Retina (tissue), 1 donor: ENCODE measurements at regions not wholly inside any gene's neighbourhood (a gene's known extent, or its start where the extent isn't known, plus 50 kb on each side); places are given as distances from the start of the nearest gene placed in this dataset.

Experiments used
- DNase-seq: peaks from one replicate; pipeline ENCODE4 v3.0.0-alpha.2; 2016

DNA sequence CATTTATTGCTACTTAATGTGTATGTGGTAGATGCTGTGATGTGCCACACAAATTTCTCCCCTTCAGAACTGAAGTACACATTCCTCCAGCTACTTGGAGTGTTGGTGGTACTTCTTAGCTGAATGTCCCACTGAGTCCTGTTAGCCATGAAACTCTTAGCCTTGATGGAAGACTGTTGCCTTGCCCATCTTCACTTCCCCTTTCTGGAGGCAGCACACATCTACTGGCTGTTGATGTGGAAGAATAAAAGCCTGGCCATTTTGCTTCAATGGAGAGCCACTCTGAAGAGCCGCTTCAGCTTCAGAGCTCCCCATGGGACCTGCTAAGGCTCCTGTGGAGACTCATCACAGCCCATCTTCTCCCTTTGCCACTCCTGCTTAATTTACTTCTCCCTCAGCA, 157.7 kb upstream of the PITX2 start:
- no peak for DNase-seq

DNA sequence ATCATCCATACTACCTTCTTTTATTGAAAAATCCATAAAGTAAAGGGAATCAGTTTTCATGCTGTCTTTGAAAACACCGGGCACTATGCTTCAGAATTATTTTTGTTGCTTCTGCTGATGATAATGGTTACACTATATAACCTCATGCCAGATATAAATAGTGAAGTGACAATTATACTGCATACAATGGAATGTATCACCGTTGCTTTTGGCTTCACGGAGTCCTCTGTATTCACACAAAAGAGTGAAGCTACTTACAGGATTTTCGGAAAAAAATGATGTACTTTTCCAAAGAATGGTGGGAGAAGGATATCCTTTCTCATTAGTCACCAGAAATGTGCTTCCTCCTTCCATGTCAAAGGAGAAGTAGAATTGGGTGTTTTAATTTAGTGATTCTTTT, 159.1 kb upstream of the PITX2 start:
- DNase-seq: no peak

DNA sequence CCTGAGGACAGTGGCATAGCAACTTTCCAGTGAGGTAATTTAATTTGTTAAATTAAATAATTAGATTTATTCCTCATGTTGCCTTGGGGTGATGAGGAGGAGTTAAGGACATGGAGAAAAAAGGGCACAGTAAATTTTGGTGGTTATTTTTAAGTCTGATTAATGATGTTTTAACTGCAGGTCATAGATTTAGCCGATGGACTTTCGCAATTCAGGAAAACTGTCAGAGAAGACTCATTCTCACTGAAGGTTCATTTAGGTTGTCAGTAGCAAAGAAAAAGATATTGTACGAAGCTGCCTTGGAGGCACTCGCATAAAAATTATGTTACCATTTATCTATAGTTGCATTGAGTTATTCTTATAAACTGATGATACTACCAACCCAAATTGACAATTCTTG, 164.2 kb upstream of the PITX2 start:
- DNase-seq: no peak

DNA sequence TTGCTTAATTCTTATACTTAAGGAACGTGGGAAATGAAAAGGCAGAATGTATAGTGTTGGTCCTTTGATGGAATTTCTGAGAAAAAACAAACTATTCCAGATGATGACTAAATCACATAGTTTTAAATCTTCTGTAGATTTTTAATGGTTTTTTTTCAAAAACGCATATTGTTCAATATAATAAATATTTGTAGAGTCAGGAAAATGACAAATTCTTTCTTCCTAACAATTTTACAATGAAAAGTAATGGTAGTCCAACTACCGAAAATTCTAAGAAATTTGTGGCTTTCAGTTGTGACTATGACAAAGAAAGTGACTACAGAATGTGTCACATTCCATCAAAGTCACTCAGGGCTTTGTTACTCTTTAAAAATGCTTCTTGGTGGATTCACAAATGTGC, 164.8 kb upstream of the PITX2 start:
- no peak for DNase-seq

DNA sequence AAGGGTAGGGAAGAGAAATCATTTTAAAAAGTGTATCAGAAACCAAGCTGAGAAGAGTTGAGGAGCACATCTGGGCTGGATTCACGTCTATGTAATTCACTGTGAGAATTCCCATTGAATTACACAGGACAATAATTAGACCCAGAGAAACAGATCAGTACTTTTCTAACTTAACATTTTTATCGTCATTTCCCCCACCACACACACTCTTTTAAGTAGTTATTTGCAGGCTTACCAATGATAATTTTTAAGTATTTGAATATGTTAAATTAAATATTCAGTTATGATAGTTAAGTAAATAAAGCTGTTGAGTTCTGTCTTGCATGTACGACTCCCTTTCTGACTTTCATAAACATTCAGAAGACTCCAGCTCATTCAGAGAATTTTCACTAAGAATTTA, 165.4 kb upstream of the PITX2 start:
- DNase-seq: no peak

DNA sequence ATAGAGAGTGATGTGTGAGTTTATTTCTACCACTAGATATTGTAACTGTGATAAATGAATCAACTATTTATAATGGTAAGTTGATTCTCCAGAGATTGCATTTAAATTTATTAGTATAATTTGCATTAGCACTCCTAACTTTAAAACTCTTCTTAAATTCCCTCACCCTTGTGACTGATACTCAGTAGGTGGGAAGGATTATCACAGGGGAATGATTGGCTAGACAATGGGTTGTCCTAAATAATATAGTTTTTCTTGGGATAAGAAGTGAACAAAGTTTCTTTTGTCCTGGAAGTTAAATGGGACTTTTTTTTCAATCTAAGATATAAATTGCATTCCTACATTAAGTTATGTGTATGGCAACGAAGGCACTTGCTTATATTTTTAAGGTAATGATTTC, 169.2 kb upstream of the PITX2 start:
- DNase-seq: no peak

DNA sequence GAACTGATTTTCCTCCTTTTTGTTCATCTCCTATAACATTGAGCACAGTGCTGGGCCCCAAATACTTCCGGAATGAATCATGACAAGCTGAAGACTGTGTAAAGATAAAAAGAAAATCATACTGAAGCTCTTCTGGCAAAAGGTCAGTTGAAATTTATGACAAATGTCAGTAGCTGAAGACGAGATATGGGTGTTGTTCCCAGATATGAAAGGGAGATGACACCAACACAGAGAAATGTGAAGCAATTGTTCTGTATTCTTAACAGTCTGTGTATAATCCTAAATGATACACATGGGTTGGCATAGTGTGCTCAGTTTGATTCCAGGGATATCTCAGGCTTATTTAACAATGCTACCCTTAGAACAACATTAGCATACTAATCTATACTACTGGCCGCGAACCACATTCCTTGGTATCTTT, 170.5 kb upstream of the PITX2 start:
- no peak for DNase-seq

DNA sequence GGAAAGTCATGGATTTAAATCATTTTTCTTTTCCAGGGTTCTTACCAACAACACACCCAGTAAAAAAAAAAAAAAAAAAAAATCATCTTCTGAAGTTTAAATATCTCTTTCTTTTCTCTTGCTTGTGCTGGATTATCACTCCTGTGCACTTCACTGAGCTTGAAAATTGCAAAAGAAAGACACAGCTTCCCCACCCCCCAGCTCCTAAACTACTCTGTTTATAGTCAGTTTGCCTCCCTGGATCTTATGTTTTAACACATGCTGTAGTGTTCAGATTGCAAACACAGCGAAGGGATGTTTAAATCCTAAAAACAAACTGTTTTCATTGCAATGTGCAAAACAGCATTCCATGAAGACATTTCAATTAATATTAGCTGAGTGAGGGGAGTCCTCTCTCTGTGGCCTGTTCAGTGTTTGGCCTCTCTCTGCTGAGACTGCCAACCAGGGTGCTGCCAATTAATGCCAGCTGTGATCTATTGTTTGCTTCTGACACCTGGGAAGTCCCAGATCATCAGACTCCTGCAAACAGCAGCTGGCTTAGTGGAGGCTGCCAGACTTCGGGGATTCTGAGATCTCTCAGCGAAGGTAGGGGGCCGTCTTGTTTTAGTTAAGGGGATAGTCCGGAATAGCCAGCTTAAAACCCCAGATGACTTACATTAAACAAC, 171.1 kb upstream of the PITX2 start:
- DNase-seq: peak; percentile 30

DNA sequence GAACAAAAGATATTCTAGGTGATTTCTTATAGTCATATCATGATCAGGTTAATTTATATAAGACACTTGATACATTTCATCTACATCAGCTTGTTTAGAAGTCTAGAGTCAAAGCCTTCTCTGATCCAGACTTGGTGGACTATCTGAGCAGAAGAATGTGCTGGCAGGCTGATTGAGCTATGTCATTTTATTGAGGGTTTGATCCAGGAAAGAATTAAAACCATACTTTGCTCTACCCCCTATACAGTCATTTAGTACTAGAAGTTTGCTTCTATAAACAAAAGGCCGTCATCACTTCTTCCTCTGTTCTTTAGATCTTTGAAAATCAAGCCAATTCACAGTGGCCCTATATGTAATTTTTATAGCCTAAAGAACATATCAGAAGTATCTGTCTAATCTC, 173.1 kb upstream of the PITX2 start:
- no peak for DNase-seq

DNA sequence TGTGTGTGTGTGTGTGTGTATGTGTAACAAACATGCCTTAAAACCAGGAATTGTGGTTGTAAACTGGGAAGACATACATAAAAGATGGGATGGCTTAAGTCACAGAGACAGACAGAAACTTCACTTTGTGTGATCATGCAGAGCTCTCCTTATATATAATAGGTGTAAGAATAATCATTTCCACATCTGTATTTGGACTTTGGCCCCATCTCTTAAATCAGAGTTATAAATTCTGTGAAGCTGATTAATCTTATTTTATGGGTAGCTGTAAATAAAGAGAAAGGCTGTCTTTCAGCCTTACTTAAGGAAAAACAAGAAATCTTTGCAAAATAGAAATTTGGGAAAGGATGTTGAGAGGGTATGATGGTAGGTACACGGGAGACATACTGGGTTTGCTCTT, 174.6 kb upstream of the PITX2 start:
- no peak for DNase-seq

DNA sequence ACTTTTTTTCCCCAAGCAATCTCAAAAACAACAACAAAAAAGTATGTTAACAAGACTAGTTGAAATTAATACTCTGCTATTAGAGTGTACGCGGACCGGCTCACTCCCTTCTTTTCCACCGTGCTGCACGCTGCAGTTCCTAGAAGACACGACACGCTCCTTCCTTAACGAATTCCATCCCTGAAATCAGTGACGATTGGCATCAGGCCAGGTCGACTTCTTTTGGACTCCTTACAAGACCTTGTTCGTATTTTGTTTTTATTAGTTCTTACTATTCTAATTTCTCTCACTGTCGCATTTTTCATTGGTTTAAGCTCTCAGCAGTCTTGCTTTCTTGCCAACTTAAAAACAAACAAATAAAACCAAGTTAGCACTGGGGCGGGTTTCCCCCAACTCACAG, 175.8 kb upstream of the PITX2 start:
- DNase-seq: no peak

DNA sequence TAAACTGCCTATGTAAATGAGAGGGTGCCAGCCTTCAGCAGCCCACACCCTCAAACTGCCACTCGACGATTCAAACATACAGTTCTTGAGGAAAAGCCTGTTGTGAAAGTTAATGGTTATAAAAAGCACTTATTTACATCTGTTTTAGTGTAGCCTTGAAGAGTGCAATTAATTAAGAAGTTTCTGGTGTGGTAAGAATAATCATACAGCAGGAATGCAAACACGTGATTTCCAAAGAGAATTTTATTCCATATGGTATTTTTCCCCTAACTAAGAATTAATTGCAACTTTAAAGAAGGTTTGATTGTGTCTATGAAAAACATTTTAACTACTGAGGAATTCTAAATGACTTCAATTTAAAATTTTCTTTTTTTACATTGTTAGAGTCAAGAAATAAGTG, 176.3 kb upstream of the PITX2 start:
- no peak for DNase-seq

DNA sequence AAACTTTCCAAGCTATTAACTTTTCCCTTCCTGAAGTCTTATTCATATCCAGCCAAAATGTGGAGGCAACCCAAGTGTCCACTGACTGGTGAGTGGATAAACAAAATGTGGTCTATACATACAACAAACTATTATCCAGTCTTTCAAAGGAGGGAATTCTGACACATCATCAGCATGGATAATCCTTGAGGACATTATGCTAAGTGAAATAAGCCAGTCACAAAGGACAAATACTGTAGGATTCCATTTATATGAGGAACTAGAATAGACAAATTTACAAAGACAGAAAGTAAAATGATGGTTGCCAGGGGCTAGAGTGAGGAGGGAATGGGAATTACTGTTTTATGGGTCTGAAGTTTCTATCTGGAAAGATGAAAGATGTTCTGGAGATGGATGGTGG, 178.7 kb upstream of the PITX2 start:
- no peak for DNase-seq

DNA sequence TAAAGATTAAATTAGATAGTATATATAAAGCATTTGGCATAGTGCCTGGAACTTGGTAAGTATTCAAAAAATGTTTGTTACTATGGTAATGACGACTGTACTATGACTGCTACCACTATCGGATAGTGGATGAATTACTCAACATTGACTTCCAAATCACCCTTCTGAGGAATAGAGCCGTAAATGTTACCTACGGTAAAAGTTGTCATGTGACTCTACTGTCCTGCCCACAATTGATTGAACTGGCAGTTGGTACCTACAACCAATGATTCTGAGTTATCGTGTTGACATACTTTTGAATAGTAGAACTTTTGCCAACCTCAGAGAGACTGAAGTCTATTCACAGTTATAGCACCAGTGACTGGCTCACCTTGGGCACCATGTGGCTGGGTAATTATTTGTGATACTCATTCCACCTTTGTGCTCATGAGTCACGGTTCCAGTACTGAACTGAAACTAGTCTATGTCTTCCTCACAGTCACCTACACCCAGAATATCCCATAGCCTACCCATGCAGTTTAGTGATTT, 185.5 kb upstream of the PITX2 start:
- DNase-seq: no peak

DNA sequence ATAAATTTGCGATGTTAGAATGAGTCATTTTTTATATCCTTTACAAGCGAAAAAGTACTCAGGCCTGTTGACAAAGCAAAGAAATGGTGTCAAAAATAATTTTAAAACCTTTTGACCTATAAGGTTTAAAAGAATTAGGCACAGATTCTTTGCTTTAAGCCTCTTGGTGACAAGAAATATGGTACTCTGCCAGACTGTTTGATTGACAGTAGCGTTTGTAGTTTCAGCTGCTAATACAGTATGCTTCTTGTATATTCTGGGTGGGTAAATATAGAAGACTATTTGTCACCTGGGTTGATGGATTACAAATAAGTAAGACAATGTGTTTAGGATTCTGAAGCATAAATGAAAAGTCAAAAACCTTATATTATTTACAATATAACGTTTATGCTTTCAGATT, 193.1 kb upstream of the PITX2 start:
- no peak for DNase-seq

DNA sequence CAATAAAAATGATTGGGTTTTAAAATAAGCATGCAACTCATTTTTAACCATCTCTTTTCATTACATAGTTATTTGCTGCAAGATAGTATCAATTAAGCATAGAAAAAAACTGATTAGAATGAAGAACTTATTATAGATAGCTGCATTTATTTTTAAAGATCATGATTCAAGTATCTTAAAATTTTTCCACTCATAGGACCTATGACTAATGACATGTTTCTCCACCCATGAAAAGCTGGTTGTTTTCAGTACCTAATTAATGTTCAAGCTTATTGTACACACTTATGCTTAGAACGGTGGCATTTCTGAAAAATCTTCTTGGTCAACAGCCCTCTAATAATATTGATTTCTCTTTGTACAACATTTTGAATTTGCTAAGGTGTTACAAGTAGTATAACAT, 193.5 kb upstream of the PITX2 start:
- DNase-seq: no peak

DNA sequence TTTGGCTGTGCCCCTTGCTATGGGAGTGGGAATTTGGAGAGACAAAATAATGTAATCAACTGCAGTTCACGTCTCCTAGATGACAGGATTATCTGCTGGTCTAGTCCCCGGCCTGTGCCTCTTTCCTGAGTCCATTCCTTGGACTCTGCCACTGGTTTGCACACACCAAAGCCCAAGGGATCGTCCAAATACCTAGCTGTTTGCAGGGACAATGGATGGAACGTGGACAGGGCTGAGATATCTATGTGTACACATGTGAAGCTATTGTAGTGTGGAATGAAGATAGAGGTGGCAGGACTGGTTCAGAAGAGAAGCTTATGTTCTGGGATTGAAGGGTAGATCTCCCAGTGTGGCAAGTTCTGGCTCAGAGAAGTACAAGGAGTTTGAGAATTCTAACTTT, 198.3 kb upstream of the PITX2 start:
- DNase-seq: no peak

DNA sequence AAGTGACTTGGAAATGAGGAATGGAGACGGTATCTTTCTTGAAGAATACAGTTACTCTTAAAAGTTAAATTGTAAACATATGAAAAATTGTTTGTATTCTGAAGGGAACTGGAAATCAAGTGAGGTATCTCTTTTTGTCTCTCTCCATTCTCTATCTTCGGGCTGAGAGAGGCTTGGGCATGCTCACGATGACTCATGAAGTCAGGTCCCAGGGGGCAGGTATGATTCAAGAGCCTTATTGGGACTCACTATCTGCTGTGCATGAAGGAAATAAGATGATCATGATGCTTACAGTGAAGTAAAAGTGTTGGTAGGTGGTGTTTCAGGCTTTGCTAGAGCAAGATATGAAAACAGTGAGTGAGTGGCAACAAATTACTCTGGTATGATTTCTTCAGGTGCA, 200.4 kb upstream of the PITX2 start:
- DNase-seq: no peak

DNA sequence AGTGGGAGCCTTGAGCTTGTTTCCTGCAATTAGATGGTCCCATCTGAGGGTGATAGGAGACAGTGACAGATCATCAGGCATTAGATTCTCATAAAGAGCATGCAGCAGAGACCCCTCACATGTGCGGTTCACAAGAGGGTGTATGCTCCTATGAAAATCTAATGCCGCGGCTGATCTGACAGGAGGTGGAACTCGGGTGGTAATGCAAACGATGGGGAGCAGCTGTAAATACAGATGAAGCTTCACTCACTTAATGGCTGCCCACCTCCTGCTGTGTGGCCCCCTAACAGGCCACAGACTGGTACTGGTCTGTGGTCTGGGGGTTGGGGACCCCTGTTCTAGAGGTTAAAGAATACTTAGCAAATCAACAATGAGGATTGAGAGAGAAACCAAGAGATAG, 201.5 kb upstream of the PITX2 start:
- DNase-seq: no peak

DNA sequence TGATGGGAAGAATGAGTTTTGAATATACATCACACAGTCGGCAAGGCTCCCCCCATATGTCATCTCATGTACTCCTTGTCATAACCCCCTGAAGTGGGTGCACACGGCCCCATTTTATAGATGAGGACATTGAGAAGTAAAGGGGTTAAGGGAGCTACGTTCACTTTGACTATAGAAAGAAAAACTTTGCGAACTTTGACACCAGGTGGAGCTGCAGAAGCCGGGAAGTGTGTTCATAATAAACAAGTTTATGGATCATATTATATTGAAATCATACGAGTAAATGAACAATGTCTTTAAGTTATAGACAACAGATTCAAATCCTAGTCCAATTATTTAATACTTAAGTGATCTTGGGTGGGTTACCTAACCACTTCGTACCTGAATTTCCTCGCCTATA, 203.8 kb upstream of the PITX2 start:
- DNase-seq: no peak

DNA sequence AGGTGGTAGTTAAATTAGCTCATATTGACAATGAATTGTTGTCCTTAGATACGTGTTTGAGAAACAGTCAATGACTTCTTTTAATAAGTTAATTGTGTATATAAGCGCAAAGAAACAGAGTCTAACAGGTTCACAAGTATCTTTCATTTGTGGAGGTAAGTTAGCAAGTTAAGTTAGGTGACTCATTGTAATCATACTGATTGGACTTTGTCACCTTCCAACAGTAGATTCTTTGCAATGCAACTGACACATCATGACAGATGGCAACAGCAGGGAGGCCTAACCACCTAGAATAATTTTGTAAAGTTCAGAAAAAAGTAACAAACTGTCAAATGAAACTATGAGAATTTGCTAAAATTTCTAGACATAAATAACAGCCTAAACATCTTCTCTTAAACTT, 207.6 kb upstream of the PITX2 start:
- no peak for DNase-seq

DNA sequence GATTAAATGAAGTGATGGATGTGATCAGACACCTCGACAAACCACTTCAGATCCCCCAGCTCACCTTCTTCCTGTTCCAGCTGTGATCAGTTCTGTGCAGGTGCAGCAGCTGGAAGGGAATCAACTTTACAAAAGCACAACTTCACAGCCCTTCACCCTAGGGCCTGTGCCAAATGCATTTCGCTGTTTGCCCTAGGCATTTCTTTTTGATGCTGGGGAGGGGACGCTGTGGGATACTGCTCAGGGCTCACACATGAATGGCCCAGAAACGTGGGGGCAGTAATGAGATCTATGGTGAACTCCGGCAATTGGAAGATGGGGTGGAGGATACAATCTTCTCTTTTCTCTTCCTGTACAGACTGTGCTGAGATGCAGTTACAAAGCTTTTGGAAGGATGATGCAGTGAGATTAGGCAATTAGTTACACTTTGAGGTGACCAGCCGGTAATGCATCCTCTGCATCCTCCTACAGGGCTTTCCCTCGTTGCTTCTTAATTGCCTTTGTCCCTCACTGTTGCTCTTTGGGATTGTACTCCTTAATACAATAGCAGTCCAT, 215.1 kb upstream of the PITX2 start:
- DNase-seq: peak; percentile 15

DNA sequence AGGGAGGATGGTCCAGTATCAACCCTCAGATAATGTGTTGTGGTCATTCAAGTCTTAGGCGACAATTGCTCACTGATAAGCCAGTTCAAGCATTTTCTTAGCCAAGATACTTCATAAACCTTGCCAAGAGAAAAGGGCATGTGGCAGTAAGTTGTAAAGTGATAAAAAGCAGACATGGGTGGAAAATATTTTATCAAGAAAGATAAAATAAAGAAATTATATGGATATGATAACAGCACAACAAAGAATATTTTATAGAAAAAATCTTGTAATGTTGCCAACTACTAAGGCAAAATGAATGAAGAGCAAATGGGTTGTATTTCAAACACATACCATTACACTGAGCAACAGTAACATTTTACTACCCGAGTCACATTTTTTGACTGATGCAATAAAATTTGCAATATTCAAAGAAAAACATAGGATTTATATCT, 217.4 kb upstream of the PITX2 start:
- DNase-seq: no peak

DNA sequence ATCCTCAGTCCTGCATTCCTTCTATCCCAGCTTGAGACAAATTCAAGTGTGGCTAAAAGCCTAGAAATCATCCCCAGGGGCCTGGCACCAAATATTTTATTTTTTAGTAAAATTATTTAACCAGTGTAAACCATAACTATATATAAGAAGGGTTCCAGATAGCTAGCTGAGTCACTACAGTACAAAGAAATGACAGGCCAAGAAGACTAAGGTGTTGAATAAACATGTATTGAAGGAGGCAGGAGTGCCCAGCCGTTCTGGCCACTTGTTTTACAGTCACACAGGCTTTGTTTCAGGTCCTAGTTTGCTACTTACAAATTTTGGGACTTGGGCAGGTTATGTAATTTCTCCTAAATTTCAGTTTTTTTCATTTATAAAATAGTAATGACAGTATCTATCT, 225.9 kb upstream of the PITX2 start:
- no peak for DNase-seq

DNA sequence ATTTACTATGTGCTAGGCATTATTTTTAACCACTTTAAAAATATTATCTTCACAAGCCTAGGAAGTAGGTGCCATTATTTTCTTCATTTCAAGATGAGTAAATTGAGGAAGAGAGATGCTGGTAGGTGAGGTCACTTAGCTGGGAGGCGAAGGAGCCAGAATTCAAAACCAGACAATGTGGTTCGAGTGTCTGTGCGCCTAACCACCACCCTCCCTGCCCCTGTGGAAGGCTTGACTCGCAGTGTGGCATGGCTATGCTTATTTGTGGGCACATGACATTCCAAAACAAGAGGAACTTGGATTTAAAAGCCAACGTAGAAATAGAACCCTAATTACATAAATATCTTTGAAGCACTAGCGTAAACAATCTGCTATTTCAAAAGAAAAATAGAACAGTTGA, 226.6 kb upstream of the PITX2 start:
- DNase-seq: no peak
